Esophagus squamous epithelium (tissue), 5 donors: ENCODE measurements at regions not wholly inside any gene's neighbourhood (a gene's known extent, or its start where the extent isn't known, plus 50 kb on each side); places are given as distances from the start of the nearest gene placed in this dataset.

Source experiments
- DNase-seq: peaks from one replicate; lab custom pipeline; 2025; lab: John Stamatoyannopoulos, UW
- H3K27ac ChIP-seq, 4 donors: fragments of 200-600 bp; sonication (generic); one replicate each; pipeline ENCODE4 v1.5.1; 2016 to 2019; ENCODE audit warnings: mild to moderate bottlenecking in 1 of 4
- H3K27me3 ChIP-seq, 4 donors: fragments of 200-600 bp; sonication (generic); 1 replicate in 3 of 4; 2 replicates in 1 of 4; pipeline versions ENCODE4 v1.5.1 to v1.6.0; 2017 to 2021; ENCODE audit warnings: antibody characterized with exemption in 1 of 4
- H3K36me3 ChIP-seq, 3 donors: fragments of 200-600 bp; sonication (generic); one replicate each; pipeline ENCODE4 v1.5.1; 2016 to 2019
- H3K4me1 ChIP-seq, 3 donors: fragments of 200-600 bp; sonication (generic); one replicate each; pipeline ENCODE4 v1.5.1; 2017 to 2019
- H3K4me3 ChIP-seq, 4 donors: fragments of 200-600 bp; sonication (generic); 1 replicate in 3 of 4; 2 replicates in 1 of 4; pipeline ENCODE4 v1.5.1; 2016 to 2019; ENCODE audit warnings: mild to moderate bottlenecking in 2 of 4, moderate library complexity in 1 of 4
- H3K9me3 ChIP-seq, 3 donors: fragments of 200-600 bp; sonication (generic); one replicate each; pipeline ENCODE4 v1.5.1; 2016 to 2019
- CTCF ChIP-seq, 6 experiments: fragments of 450-650 bp in 4 of 6; fragments of 200-600 bp in 2 of 6; sonication (generic) in 2 of 6; IDR thresholded peaks; one replicate each; pipeline ENCODE4 v1.5.1; 2016 to 2019; ENCODE audit warnings: antibody characterized with exemption in 6 of 6, mild to moderate bottlenecking in 4 of 6, moderate library complexity in 4 of 6
- POLR2A ChIP-seq, 4 donors: fragments of 450-650 bp; IDR thresholded peaks; one replicate each; pipeline ENCODE4 v1.6.1; 2017; ENCODE audit warnings: antibody characterized with exemption in 4 of 4, mild to moderate bottlenecking in 4 of 4, moderate library complexity in 3 of 4
- WGBS, 2 donors: methylation state at CpG; one replicate each; pipeline ENCODE4 v1.1.5; 2018; 5-methylcytosine and 5-hydroxymethylcytosine counted together
- intact Hi-C: fragments of 100-400 bp; cut with DNase I; formaldehyde crosslinking; loops from one replicate; pipeline ENCODE4 v1.15.0; 2022
- donor health status: DM: yes; HTN: yes; CAD: no.

GRCh38 chr9:627336-627970 is 214.0 kb upstream of the DMRT1 start:
- Histone ChIP-seq H3K27ac (peak overlapping the region in 3 of 4 donors; percentile 26 to 69 (median 42)), H3K27me3 (no peaks in the 10 kb centered on the region), H3K9me3 (no peaks in the 10 kb centered on the region), H3K4me3 (no peak overlapping the region), H3K4me1 (peaks cover 6 to 42% (median 19%) of the 10 kb centered on the region in 3 donors), H3K36me3 (no peaks in the 10 kb centered on the region)
- no peak for TF ChIP-seq POLR2A (IDR thresholded peaks at IDR 0.05)
- no peak for TF ChIP-seq CTCF (IDR thresholded peaks at IDR 0.05)
- intact Hi-C loops = no loop called here
- DNase-seq = no peak
- 70 to 86% methylated on average over 2 of the region's 2 CpGs for WGBS, 2 donors

- H3K4me3 ChIP-seq = no peak overlapping the region
- H3K4me1 ChIP-seq = peaks cover 6 to 42% (median 19%) of the 10 kb centered on the region in 3 donors
- WGBS, 2 donors = 57 to 73% methylated on average over 3 of the region's 3 CpGs
- H3K27ac ChIP-seq = no peak overlapping the region
- DNase-seq = no peak
- no peaks in the 10 kb centered on the region for H3K9me3 ChIP-seq
- intact Hi-C loops = no loop called here
- TF ChIP-seq CTCF (IDR thresholded peaks at IDR 0.05) = no peak
- TF ChIP-seq POLR2A (IDR thresholded peaks at IDR 0.05) = no peak
- H3K27me3 ChIP-seq = no peaks in the 10 kb centered on the region
- no peaks in the 10 kb centered on the region for H3K36me3 ChIP-seq
Measured at GRCh38 chr9:629146-629545, 212.4 kb upstream of the DMRT1 start.

GRCh38 chr9:630817-631216 is 210.7 kb upstream of the DMRT1 start:
- TF ChIP-seq POLR2A (IDR thresholded peaks at IDR 0.05) = no peak
- no peak for TF ChIP-seq CTCF (IDR thresholded peaks at IDR 0.05)
- Histone ChIP-seq H3K36me3 (no peaks in the 10 kb centered on the region), H3K9me3 (no peaks in the 10 kb centered on the region), H3K4me1 (peaks cover 3 to 28% (median 8%) of the 10 kb centered on the region in 3 donors), H3K4me3 (no peak overlapping the region), H3K27ac (no peak overlapping the region), H3K27me3 (no peaks in the 10 kb centered on the region)
- intact Hi-C loops = no loop called here
- DNase-seq = no peak
- WGBS, 2 donors = 87% methylated on average over 7 of the region's 7 CpGs

DNA sequence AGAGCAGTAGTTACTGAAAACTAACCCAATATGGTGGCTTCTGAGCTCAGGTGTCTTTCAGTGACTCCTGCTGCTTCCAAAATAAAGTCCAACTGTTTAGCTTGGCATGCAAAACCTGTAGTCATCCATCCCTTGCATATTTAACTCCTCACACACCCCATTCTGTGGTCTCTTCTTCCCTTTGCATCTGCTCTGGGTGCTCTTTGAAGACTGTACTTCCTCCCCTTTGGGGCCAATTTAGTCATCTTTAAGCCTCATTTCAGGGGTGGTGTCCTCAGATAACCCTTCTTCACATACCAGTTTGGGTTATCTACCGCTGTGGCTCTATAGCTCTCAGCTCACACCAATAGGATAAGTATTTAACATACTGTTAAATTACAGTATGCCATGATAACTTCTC is 209.9 kb upstream of the DMRT1 start:
- Histone ChIP-seq H3K4me3 (no peak overlapping the region), H3K4me1 (peaks cover 3 to 20% (median 5%) of the 10 kb centered on the region in 3 donors), H3K27me3 (no peaks in the 10 kb centered on the region), H3K27ac (no peak overlapping the region), H3K9me3 (no peaks in the 10 kb centered on the region), H3K36me3 (no peaks in the 10 kb centered on the region)
- intact Hi-C loops = no loop called here
- TF ChIP-seq CTCF (IDR thresholded peaks at IDR 0.05) (no peak), POLR2A (IDR thresholded peaks at IDR 0.05) (no peak)
- DNase-seq = no peak
- 47 to 77% methylated on average over 1 of the region's 1 CpG for WGBS, 2 donors

DNA sequence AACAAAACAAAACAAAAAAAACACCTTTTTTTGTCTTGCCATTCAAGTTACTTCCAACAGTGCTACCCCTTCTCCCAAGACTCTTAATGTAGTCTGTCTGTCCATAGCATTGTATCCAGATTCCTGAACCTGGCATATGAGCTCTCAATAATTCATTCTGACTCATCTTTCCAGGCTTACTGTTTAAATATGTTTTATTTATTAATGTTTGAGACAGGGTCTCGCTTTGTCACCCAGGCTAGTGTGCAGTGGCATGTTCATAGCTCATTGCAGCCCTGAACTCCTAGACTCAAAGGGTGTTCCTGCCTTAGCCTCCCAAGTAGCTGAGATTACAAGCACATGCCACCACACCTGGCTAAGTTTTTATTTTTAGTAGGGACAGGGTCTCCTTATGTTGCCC is 208.0 kb upstream of the DMRT1 start:
- 100% methylated on average over 1 of the region's 1 CpG for WGBS, 2 donors
- no peak for DNase-seq
- TF ChIP-seq POLR2A (IDR thresholded peaks at IDR 0.05) (no peak), CTCF (IDR thresholded peaks at IDR 0.05) (no peak)
- Histone ChIP-seq H3K27me3 (no peaks in the 10 kb centered on the region), H3K4me3 (no peak overlapping the region), H3K4me1 (peaks cover 0 to 16% (median 3%) of the 10 kb centered on the region in 3 donors), H3K27ac (no peak overlapping the region), H3K36me3 (no peaks in the 10 kb centered on the region), H3K9me3 (no peaks in the 10 kb centered on the region)
- intact Hi-C loops = no loop called here
